HTR-8/SVneo (cell line): ENCODE measurements at regions not wholly inside any gene's neighbourhood (a gene's known extent, or its start where the extent isn't known, plus 50 kb on each side); places are given as distances from the start of the nearest gene placed in this dataset.
"Not testable (repeated sequence)": the region's sequence is repeated elsewhere in the genome, so short reads cannot be mapped to it uniquely, and the experiment has no call there.

Source experiments
- DNase-seq: peaks from one replicate; pipeline ENCODE4 v3.0.0; 2011; ENCODE audit warnings: low spot score, mixed read lengths; ENCODE audit not compliant: insufficient read length
- FAIRE-seq: peaks from 2 replicates; lab custom pipeline; 2011; peaks lifted over from hg19 to GRCh38; lab: Jason Lieb, UNC

- DNase-seq, result no peak
- FAIRE-seq, result no peak
These were observed 411.0 kb upstream of the GYPC start for GRCh38 chr2:126244937-126245336.

GRCh38 chr2:126253669-126254068 lies 402.3 kb upstream of the GYPC start:
- no peak for FAIRE-seq
- no peak for DNase-seq

GRCh38 chr2:126264625-126265024 lies 391.3 kb upstream of the GYPC start:
- no peak for FAIRE-seq

GRCh38 chr2:126269911-126270310 lies 386.0 kb upstream of the GYPC start:
- FAIRE-seq, result no peak
- DNase-seq, result no peak

More at GRCh38 chr2:126264625-126265024, 391.3 kb upstream of the GYPC start:
- no peak for DNase-seq

- FAIRE-seq, result no peak
These were observed 385.4 kb upstream of the GYPC start for GRCh38 chr2:126270587-126270986.

GRCh38 chr2:126272401-126272800 lies 383.6 kb upstream of the GYPC start:
- DNase-seq, result no peak
- FAIRE-seq, result no peak

More at GRCh38 chr2:126270587-126270986, 385.4 kb upstream of the GYPC start:
- DNase-seq, result no peak

- no peak for DNase-seq
- no peak for FAIRE-seq
These were observed 380.9 kb upstream of the GYPC start for GRCh38 chr2:126275098-126275497.

GRCh38 chr2:126276268-126276667 lies 379.7 kb upstream of the GYPC start:
- not testable (repeated sequence) for DNase-seq, FAIRE-seq

- DNase-seq, result no peak
- no peak for FAIRE-seq
These were observed 367.6 kb upstream of the GYPC start for GRCh38 chr2:126288362-126288761.

- not testable (repeated sequence) for FAIRE-seq, DNase-seq
These were observed 362.0 kb upstream of the GYPC start for GRCh38 chr2:126293962-126294361.

- no peak for DNase-seq
- FAIRE-seq, result no peak
These were observed 356.4 kb upstream of the GYPC start for GRCh38 chr2:126299469-126299976.

- DNase-seq (no peak), FAIRE-seq (no peak)
These were observed 355.6 kb upstream of the GYPC start for GRCh38 chr2:126300348-126300747.

GRCh38 chr2:126302043-126302442 lies 353.9 kb upstream of the GYPC start:
- DNase-seq (no peak), FAIRE-seq (no peak)

GRCh38 chr2:126303113-126303512 lies 352.8 kb upstream of the GYPC start:
- FAIRE-seq, result no peak

GRCh38 chr2:126304154-126304553 lies 351.8 kb upstream of the GYPC start:
- DNase-seq, result no peak
- no peak for FAIRE-seq

More at GRCh38 chr2:126303113-126303512, 352.8 kb upstream of the GYPC start:
- DNase-seq, result no peak

- DNase-seq (no peak), FAIRE-seq (no peak)
These were observed 349.4 kb upstream of the GYPC start for GRCh38 chr2:126306539-126306938.

GRCh38 chr2:126307740-126308139 lies 348.2 kb upstream of the GYPC start:
- no peak for FAIRE-seq

GRCh38 chr2:126309185-126309584 lies 346.8 kb upstream of the GYPC start:
- DNase-seq, result no peak
- FAIRE-seq, result no peak

More at GRCh38 chr2:126307740-126308139, 348.2 kb upstream of the GYPC start:
- DNase-seq, result no peak

GRCh38 chr2:126312579-126312978 lies 343.4 kb upstream of the GYPC start:
- FAIRE-seq, result no peak
- DNase-seq, result no peak

- FAIRE-seq (no peak), DNase-seq (no peak)
These were observed 340.1 kb upstream of the GYPC start for GRCh38 chr2:126315828-126316227.

- no peak for FAIRE-seq
- DNase-seq, result no peak
These were observed 338.0 kb upstream of the GYPC start for GRCh38 chr2:126317790-126318431.

GRCh38 chr2:126322342-126322741 lies 333.6 kb upstream of the GYPC start:
- no peak for FAIRE-seq

More at GRCh38 chr2:126322342-126322741, 333.6 kb upstream of the GYPC start:
- DNase-seq, result no peak
